Suprapubic skin (tissue), 4 donors: ENCODE measurements at regions not wholly inside any gene's neighbourhood (a gene's known extent, or its start where the extent isn't known, plus 50 kb on each side); places are given as distances from the start of the nearest gene placed in this dataset.

Experiments
- DNase-seq, 2 donors: peaks; one replicate each; pipeline ENCODE4 v3.0.0-alpha.2; 2019; ENCODE audit warnings: low spot score in 2 of 2
- H3K27ac ChIP-seq: fragments of 200-600 bp; sonication (generic); one replicate; pipeline ENCODE4 v1.5.1; 2019
- H3K27me3 ChIP-seq: fragments of 200-600 bp; sonication (generic); one replicate; pipeline ENCODE4 v1.5.1; 2019
- H3K36me3 ChIP-seq: fragments of 200-600 bp; sonication (generic); one replicate; pipeline ENCODE4 v1.5.1; 2019
- H3K4me1 ChIP-seq: fragments of 200-600 bp; sonication (generic); one replicate; pipeline ENCODE4 v1.5.1; 2019
- H3K4me3 ChIP-seq: fragments of 200-600 bp; sonication (generic); one replicate; pipeline ENCODE4 v1.5.1; 2019; ENCODE audit warnings: mild to moderate bottlenecking
- H3K9me3 ChIP-seq: fragments of 200-600 bp; sonication (generic); one replicate; pipeline ENCODE4 v1.5.1; 2019
- CTCF ChIP-seq, 2 donors: fragments of 200-600 bp in 1 of 2; fragments of 450-650 bp in 1 of 2; sonication (generic) in 1 of 2; IDR thresholded peaks; one replicate each; pipeline ENCODE4 v1.5.1; 2016 to 2019; ENCODE audit warnings: antibody characterized with exemption in 2 of 2, mild to moderate bottlenecking in 1 of 2, moderate library complexity in 1 of 2
- EP300 ChIP-seq: sonication (generic); formaldehyde crosslinking; IDR thresholded peaks from one replicate; pipeline ENCODE4 v1.6.1; 2017; ENCODE audit warnings: antibody characterized with exemption
- POLR2A ChIP-seq, 2 donors: fragments of 450-650 bp; IDR thresholded peaks; one replicate each; pipeline ENCODE4 v1.6.1; 2017; ENCODE audit warnings: antibody characterized with exemption in 2 of 2, mild to moderate bottlenecking in 2 of 2, moderate library complexity in 2 of 2
- POLR2AphosphoS5 ChIP-seq, 3 donors: sonication (generic); formaldehyde crosslinking; IDR thresholded peaks; one replicate each; pipeline ENCODE4 v1.6.1; 2017; ENCODE audit warnings: antibody characterized with exemption in 3 of 3
- WGBS: methylation state at CpG from one replicate; pipeline ENCODE4 v1.1.5; 2018; 5-methylcytosine and 5-hydroxymethylcytosine counted together

GRCh38 chr6:126477678-126478077, 137.8 kb downstream of the CENPW start:
- H3K9me3 ChIP-seq, result no peaks in the 10 kb centered on the region
- H3K27ac ChIP-seq, result no peak overlapping the region
- H3K4me3 ChIP-seq, result no peak overlapping the region
- WGBS, result 81% methylated on average over 1 of the region's 1 CpG
- no peaks in the 10 kb centered on the region for H3K27me3 ChIP-seq
- no peak for TF ChIP-seq CTCF (IDR thresholded peaks at IDR 0.05)
- no peak for TF ChIP-seq POLR2A (IDR thresholded peaks at IDR 0.05)
- TF ChIP-seq POLR2AphosphoS5 (IDR thresholded peaks at IDR 0.05), result no peak
- no peak for TF ChIP-seq EP300
- no peaks in the 10 kb centered on the region for H3K4me1 ChIP-seq
- no peak for DNase-seq
- H3K36me3 ChIP-seq, result no peaks in the 10 kb centered on the region

- no peaks in the 10 kb centered on the region for H3K36me3 ChIP-seq
- no peak overlapping the region for H3K4me3 ChIP-seq
- H3K27me3 ChIP-seq, result no peaks in the 10 kb centered on the region
- no peaks in the 10 kb centered on the region for H3K4me1 ChIP-seq
- WGBS, result 84% methylated on average over 2 of the region's 2 CpGs
- no peak overlapping the region for H3K27ac ChIP-seq
- DNase-seq, result no peak
- H3K9me3 ChIP-seq, result no peaks in the 10 kb centered on the region
- TF ChIP-seq POLR2A (IDR thresholded peaks at IDR 0.05), result no peak
- TF ChIP-seq EP300, result no peak
- TF ChIP-seq CTCF (IDR thresholded peaks at IDR 0.05), result no peak
- TF ChIP-seq POLR2AphosphoS5 (IDR thresholded peaks at IDR 0.05), result no peak
Observed at GRCh38 chr6:126480268-126480667, 140.4 kb downstream of the CENPW start.

GRCh38 chr6:126481319-126481718, 141.4 kb downstream of the CENPW start:
- no peak for TF ChIP-seq CTCF (IDR thresholded peaks at IDR 0.05)
- TF ChIP-seq POLR2A (IDR thresholded peaks at IDR 0.05), result no peak
- TF ChIP-seq POLR2AphosphoS5 (IDR thresholded peaks at IDR 0.05), result no peak
- no peak for TF ChIP-seq EP300
- H3K9me3 ChIP-seq, result peaks cover 4% of the 10 kb centered on the region
- DNase-seq, result no peak
- no peak overlapping the region for H3K4me3 ChIP-seq
- H3K27me3 ChIP-seq, result no peaks in the 10 kb centered on the region
- no peak overlapping the region for H3K27ac ChIP-seq
- H3K36me3 ChIP-seq, result no peaks in the 10 kb centered on the region
- 77% methylated on average over 1 of the region's 1 CpG for WGBS
- no peaks in the 10 kb centered on the region for H3K4me1 ChIP-seq

GRCh38 chr6:126504792-126505191, 164.9 kb downstream of the CENPW start:
- H3K4me3 ChIP-seq, result no peak overlapping the region
- TF ChIP-seq EP300 (no peak), POLR2A (IDR thresholded peaks at IDR 0.05) (no peak), POLR2AphosphoS5 (IDR thresholded peaks at IDR 0.05) (no peak), CTCF (IDR thresholded peaks at IDR 0.05) (no peak)
- H3K36me3 ChIP-seq, result no peaks in the 10 kb centered on the region
- DNase-seq, result no peak
- 95% methylated on average over 9 of the region's 9 CpGs for WGBS
- H3K4me1 ChIP-seq, result no peaks in the 10 kb centered on the region
- no peak overlapping the region for H3K27ac ChIP-seq
- no peaks in the 10 kb centered on the region for H3K27me3 ChIP-seq
- peaks cover 8% of the 10 kb centered on the region for H3K9me3 ChIP-seq

- H3K9me3 ChIP-seq, result peaks cover 11% of the 10 kb centered on the region
- H3K4me3 ChIP-seq, result no peak overlapping the region
- WGBS, result 85% methylated on average over 1 of the region's 1 CpG
- H3K27me3 ChIP-seq, result no peaks in the 10 kb centered on the region
- TF ChIP-seq CTCF (IDR thresholded peaks at IDR 0.05) (no peak), POLR2A (IDR thresholded peaks at IDR 0.05) (no peak), POLR2AphosphoS5 (IDR thresholded peaks at IDR 0.05) (no peak), EP300 (no peak)
- no peak overlapping the region for H3K27ac ChIP-seq
- H3K4me1 ChIP-seq, result no peaks in the 10 kb centered on the region
- H3K36me3 ChIP-seq, result no peaks in the 10 kb centered on the region
- DNase-seq, result no peak
Observed at GRCh38 chr6:126513198-126513597, 173.3 kb downstream of the CENPW start.
